ENCODE measurements at regions not wholly inside any gene's neighbourhood (a gene's known extent, or its start where the extent isn't known, plus 50 kb on each side); places are given as distances from the start of the nearest gene placed in this dataset.
A peak's percentile ranks its signal among the peaks of the same experiment; 100 is the strongest.
"Not testable (repeated sequence)": the region's sequence is repeated elsewhere in the genome, so short reads cannot be mapped to it uniquely, and the experiment has no call there.

DNA sequence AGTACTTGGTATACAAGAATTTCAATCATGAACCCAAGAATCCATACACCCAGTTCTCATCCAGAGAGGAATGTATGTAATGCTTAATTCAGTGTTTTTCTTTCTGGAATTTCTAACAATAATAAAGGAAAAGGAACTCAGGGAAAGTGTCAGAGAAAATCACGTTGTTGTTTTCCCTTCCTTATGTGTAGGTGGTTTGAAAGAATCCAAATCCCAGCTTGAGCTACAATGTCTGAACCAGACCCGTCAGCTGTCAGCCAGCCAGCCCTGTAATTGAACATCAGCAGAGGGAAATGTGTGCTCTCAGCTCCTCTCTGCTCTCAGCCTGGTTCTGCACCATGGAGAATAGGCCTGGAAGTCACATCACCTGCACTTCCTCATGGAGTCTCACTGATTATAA, 126.5 kb downstream of the TMEM30B start:
- no peak for DNase-seq

DNA sequence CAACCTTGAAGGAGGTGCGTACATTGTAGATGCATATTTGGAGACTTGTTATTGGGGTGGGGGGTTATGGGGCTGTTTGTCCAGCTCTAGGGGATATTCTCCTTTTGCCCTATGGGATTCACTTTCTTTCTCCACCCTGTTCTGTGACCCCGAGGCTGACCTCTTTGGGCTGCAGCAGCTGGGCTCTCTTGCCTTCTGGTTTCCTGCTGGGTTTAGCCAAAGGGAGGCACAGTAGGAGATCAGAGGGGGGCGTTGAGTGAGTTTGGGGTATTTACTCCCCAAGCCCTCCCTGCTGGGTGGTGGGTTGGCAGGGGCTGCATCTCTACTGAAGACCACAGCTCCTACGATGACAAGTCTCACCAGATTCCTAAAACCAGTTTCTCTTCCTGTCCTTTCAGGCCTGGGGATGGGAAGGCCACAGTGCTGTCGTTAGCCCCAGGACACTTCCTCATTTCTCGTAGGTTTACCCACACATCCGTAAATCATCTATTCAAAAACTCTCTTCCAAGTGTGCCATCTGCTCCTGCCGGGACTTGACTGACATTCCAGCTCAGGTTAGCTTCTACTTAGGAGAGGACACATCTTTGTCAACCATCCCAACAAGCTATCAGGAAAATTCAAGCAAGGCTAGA, 127.1 kb downstream of the TMEM30B start:
- DNase-seq, result no peak

DNA sequence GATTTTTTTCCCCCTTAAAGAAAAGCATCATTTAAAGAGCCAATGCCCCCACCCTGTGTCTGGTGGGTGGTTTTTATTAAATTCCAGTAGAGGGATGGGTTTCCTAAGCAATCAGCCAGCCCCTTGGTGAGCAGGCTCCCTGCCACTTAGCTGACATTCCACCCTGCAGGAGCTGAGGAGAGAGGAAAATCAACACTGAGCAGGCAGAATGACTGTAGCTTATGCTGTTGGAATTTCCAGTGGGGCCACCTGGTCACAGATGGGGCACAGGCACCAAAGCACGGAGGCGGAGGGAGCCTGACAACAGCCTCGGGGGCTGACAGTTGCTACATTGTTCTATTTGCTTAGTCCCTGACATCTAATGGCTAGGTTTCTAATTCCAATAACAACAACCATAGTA, 127.7 kb downstream of the TMEM30B start:
- DNase-seq, result no peak

DNA sequence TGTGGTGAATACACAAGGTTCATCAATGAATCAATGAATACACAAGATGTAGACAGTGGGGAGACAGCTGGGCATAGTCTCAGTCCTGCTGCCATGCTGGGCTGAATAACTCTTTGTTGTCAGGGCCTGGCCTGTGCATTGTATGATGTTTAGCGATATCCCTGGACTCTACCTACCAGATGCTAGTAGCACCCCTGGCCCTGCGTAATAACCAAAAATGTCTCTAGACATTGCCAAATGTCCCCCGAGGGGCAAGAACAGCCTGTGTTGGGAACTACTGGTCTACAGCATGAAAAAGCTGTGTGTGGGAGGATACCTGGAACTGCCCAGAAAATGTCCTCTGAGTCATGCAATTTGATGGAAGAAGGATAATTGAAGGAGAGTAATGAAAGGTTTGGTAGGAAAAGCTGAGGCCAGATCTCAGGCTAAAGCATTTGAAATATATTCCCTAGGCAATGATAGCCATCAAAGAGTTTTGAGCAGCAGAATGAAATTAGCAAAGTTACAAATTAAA, 128.2 kb downstream of the TMEM30B start:
- no peak for DNase-seq

DNA sequence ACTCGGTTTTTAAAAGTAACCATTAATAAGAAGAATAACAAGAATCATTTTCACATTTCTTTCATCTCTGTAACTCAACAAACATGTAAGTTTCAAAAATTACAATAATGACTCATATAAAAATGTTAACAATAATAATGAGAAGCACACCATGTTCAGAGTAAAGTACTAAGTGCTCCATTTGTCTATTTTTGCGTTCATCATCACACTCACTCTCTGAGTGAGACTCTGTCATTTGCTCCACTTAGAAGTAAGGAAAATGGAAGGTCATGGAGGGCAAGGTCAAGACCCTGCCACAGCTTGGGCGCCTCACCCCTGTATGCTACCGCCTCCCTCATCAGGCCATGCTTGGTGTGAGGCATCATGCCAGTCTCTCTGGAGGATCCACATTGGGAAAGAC, 129.9 kb downstream of the TMEM30B start:
- no peak for DNase-seq

DNA sequence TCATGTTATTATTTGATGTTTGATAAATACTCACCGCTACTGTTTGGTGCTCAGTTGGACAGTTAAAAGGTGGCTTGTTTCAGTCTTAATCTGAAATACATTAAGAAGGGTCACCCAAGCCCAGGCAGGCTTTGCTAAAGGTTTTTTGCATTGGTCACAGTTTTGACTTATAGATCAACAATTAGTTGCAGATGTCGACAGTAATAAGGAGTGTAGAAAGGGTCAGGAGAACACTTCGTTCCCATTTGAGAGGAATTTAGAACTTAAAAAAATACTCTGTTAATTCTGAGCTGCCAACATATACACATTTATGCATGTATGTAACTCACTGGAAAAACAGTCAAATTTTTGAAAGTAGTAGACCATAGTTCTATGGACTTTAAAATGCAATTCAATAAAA, 130.3 kb downstream of the TMEM30B start:
- no peak for DNase-seq

DNA sequence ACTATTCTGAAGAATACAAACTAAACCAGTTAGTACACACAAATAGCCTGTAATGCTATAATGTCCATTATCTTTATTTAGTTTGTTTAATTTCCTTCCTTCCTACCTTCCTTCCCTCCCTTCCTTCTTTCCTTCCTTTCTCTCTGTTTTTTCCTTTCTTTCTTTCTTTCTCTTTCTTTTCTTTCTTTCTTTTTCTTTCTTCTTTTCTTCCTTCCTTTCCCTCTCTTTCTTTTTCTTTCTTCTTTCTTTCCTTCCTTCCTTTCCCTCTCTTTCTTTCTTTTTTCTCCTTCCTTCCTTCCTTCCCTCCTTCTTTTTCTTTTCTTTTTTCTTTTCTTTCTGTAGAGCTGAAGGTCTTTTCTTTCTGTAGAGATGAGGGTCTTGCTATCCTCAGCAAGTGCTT, 131.2 kb downstream of the TMEM30B start:
- DNase-seq, result no peak

DNA sequence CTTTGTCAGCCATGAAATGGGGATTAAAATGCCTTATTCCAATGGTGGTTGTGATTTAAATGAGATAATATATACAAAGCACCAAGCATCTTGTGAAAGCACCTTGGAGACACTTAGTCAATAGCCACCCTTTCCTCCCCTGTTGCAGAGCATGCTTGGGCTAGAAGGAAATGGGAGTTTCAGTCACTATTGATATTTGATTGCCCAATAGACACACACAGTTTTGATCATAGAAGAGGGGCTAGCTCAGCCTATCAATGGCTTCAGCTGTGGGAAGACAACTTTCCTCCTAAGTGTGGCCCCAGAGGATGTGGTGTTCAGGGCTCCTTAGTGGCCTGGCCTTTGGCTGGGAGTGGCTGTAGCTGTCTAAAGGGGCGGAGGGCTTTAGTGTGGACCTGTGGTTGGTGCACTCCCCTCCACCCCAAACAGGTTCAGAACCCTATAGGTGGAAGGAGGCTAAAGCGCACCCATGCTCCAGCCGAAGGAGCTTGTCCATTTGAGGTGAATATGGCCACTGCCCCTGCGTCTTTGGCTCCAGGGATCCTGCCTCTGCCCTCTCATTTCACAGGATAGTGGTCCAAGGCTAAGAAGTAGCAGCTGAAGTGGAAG, 132.3 kb downstream of the TMEM30B start:
- DNase-seq, result no peak

DNA sequence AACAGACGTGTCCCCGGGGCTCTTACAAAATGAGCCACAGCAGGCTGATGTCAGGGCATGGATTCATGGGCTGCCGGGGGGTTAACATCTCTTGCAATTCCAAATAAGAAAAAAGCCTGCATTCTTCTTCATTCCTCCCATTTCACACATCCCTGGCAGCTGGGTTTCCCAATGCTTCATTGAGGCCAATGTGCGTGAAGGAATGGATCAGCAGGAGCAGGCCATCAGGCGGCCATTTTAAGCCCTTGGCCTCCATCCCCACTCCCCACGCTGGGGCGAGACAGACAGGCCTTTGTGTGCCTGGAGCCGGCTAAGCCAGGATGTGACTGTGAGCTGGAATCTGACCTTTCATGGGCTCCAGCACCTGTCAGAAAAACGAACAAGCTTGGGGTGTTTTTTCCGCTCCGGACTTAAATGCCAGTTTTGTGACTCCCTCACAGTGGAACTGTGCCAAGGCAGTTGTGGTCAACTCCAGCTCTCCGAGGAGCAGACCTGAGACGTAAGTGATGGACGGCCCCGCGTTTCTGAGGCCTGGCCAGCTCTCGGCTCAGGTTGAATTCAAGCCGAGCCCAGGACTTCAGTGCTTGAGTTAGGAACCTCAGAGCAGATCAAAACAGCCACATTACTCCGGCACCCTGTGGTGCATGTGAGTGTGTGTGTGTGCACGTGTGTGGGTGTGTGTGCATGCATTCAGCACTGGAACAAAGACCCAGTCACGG, 133.1 kb downstream of the TMEM30B start:
- DNase-seq, result no peak

DNA sequence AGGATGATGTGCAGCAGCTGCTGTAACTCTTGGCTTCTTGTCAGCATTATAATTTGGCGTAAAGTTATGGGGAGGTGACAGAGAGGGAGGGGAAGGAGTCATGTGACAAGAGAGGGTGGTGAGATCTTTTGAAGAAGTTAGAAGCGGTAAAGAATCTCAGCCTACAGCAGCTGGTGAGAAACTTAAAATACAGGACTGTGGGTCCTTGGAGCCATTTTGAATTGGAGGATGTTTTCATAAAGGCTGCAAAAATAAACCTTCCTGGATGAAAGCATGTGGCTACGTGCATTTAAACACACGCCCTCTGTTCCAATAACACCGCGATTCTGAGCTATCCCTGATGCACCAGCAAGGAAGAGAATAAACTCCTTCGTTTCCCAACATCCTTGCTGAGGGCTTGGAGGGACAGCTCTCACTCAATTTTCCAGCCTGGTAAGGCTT, 133.7 kb downstream of the TMEM30B start:
- no peak for DNase-seq

DNA sequence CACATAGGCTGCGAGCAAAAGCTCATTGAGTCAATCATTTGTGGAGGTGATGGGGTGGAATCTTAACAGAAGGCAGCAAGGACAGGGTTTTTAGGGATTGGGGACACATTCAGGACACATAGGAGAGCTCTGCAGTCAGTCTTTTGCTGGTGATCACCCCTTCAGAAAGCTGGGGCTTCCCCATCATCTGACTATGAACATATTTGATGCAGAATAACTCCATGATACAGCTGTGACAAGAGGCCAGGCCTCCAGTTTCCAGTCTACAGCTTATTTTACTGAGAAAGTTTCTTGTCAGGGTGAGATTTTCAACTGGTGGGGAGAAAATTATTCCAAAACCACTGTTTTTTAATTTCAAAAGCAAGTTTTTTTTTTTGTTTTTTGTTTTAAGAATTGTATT, 134.2 kb downstream of the TMEM30B start:
- DNase-seq, result no peak

DNA sequence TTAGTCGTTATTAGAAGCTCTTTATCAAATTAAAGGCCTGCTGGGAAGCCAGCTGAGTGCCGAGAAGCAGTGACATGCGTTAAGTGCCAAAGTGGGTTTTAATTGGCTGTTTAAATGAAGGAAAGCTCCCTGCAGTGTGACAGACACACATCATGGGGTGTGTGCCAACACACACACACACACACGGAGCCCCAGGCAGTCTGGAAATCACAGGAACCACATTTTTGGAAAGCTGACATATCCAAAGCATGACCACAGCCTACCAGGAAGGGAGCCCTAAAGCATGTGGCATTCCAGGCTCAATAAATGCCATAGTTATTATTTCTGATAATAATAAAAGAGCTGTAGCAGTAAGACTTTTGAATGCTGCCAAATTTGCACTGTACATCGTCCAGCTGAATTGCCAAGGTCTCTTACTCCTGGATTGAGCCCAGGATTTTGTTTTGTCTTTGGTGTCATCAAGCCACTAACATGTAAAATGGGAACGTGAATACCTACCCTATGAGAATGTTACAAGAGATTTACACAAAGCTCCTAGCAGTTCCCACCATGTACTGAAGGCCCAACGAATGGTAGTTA, 135.1 kb downstream of the TMEM30B start:
- no peak for DNase-seq

DNA sequence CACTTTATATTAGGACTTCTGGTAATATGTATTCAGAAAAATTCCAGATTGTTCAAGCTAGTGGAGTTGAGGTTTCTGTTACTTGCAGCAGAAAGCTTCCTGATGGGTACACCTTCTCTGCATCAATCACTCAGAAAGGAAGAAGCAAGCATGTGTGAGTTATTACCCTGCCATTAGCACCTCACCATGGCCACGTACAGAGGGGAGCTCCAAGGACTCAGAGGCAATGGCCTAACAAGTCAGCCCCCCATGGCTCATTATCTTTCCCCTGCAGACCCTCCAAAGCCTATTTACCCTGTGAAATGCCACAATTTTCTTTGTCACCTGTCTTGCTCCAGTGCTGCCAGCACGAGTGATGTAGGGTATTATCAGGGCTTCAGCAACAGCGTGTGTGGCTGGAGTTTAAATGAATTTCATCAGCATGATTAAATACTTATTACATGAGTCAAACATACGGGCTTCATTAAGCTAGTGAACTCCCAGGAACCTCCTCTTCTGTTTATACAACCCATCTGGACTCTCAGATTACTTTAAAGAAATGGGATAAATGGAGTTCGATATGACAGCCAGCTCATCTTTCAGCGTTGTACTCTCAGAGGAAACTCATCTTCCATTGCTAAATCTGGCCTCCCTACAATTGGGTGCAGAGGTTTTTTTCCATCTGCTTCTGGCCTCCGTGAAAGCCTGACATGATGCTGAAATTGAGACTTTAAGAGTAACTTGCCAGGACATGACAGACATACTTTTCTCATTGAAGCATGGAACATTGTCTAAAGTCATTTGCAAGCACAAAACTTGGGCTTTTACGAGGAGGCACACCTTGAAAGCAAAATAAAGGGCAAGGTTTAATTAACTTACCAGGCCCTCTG, 135.9 kb downstream of the TMEM30B start:
- peak; percentile 56 for DNase-seq

DNA sequence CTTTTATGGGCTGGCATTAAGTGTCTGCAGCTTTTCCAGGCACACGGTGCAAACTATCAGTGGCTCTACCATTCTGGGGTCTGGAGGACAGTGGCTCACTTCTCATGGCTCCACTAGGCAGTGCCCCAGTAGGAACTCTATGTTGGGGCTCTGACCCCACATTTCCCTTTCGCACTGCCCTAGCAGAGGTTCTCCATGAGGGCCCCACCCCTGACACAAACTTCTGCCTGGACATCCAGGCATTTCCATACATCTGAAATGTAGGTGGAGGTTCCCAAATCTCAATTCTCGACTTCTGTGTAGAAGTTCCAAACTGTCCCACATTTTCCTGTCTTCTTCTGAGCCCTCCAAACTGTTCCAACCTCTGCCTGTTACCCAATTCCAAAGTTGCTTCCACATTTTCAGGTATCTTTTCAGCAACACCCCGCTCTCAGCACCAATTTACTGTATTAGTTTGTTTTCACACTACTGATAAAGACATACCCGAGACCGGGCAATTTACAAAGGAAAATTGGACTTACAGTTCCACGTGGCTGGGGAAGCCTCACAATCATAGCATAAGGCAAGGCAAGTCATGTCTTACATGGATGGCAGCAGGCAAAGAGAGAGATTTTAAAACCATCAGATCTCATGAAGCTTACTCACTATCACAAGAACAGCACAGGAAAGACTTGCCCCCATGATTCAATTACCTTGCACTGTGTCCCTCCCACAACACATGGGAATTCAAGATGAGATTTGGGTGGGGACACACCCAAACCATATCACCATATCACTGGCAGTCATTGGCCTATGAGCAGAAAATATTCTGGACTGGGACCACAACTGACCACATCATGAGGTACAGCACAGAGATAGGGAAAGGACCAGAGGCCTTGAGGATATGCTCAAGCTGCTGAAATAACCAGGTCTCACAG, 136.8 kb downstream of the TMEM30B start:
- DNase-seq, result not testable (repeated sequence)

DNA sequence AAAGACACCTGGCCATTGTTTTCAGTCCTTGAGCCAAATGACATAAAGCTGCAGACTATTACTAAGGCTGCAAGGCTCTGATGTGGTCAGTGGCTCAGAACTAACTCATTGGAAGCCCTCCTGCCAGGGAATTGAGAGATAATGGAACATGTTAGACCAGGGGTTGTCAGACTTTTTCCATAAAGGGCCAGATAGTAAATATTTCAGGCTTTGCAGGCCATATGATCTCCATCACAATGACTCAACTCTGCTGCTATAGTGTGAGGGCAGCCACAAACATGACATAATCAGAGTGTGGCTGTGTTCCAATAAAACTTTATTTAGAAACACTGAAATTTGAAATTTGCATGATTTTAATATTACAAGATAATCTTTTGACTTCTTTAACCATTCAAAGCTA, 140.3 kb downstream of the TMEM30B start:
- no peak for DNase-seq

DNA sequence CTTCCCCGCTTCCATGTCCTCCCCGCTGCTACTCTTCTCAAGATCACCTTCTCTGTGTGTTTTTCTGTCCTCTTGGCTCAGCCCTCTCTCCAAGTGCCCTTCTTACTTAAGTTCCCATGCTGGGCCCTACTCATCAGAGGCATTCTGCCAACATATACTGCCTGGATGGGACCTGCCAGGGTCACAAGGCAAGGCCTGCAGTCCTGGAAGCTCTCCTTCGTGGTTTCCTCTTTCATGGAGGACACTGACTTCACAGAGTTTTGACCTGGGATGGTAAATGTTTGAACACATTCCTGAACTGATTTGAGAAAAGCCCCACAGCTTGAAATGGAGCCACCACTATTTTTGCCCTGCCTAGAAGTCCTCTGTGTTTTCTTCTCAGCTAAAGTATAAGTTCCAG, 140.9 kb downstream of the TMEM30B start:
- DNase-seq, result no peak

DNA sequence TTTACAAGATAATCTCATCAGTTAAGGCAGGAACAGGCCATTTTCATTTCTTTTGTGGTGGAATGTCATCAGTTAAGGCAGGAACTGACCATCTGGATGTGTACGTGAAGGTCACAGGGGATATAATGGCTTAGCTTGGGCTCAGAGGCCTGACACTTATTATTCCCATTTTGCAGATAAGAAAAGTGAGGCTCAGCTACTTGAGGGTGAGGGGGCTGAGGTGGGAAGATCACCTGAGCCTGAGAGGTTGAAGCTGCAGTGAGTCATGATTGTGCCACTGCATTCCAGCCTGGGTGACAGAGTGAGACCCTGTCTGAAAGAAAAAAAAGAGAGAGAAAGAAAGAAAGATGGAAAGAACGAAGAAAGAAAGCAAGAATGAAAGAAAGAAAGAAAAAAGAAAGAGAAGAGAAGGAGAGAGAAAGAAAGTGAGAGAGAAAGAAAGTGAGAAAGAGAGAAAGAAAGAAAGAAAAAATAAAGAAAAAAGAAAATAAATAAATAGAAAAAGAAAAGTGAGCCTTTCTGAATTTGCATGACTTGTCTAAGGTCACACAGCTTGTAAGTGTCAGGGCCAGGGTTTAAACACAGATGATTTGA, 142.0 kb downstream of the TMEM30B start:
- no peak for DNase-seq

DNA sequence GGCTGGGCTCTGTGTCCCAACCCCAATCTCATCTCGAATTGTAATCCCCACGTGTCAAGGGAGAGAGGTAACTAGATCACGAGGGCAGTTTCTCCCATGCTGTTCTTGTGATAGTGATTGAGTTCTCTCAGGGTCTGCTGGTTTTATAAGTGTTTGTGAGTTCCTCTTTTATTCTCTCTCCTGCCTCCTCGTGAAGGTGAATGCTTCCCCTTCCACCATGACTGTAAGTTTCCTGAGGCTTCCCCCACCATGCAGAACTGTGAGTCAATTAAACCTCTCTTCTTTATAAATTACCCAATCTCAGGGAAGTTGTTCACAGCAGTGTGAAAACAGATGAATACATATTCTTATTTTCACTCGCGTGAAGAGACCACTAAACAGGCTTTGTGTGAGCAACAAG, 148.2 kb downstream of the TMEM30B start:
- no peak for DNase-seq

DNA sequence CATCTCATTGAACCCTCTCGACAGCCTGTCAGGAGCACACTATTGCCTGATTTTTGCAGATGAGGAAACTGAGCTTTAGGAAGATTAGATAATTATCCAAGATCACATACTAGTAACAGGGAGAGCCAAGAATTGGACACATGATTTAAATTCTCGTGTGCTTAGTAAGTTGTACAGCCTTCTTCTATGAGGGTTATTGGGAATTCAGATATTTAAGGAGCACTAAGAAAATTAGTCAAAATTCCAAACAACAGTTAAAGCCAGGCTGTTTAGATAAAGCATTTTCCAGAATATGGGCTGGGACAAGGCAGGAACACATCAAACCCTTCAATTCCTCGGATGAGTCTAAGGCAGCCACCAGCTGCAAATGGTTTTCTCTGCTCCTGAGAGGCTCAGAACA, 148.8 kb downstream of the TMEM30B start:
- DNase-seq, result no peak

DNA sequence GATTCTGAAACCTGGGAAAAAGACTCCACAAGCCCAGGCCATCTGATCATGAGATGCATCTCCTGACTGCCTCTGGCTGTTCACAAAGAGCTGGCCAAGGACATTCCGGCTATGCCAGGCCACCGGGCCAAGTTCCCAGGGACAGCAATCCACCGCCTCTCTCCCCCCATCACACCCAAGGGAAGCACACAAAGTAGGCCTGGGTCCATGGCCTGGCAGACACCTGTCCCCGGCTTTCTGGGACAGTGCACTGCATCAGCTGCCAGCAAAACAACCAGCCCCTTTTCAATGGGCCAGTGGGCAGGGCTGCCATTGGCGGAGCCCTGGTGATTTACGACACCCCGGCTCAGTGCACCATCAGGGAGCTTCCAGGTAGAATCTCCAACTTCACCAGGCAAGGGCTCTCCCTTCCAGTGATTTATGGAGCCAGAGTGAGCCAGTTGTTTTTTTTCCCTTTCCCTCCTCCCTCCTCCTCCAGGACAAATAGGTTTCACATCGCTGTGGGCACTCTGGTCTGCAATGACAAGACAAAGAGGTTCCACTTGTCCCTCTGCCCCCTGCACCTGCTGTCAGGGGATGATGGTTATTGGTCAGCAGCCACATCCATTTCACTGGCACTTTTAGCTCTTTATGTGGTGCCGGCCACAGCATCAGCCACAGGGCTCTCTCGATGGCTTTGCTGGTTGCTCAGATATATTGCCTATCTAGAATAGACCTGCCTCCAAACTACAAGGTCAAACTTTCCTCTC, 149.6 kb downstream of the SLC38A6 start:
- peak; percentile 37 for DNase-seq

All from NCI-H187 treated with DMSO at 0.1 percent for 48 hours (cell line).